GM12892 (cell line): ENCODE measurements at regions not wholly inside any gene's neighbourhood (a gene's known extent, or its start where the extent isn't known, plus 50 kb on each side); places are given as distances from the start of the nearest gene placed in this dataset.

Source experiments
- POLR2A ChIP-seq: IDR thresholded peaks from 2 replicates; pipeline ENCODE4 v1.6.1; 2011; ENCODE audit warnings: low read depth, low read length, control low read depth
- POLR2AphosphoS5 ChIP-seq: IDR thresholded peaks from 2 replicates; pipeline ENCODE4 v1.6.1; 2011; ENCODE audit warnings: low read depth, low read length, control low read depth

- TF ChIP-seq POLR2A (no peak), POLR2AphosphoS5 (no peak)
Observed at GRCh38 chr10:124168991-124169802, 75.8 kb upstream of the CHST15 start.
